Trophoblast cell (in vitro differentiated cells and primary cell): ENCODE measurements at regions not wholly inside any gene's neighbourhood (a gene's known extent, or its start where the extent isn't known, plus 50 kb on each side); places are given as distances from the start of the nearest gene placed in this dataset.

ENCODE experiments used
- DNase-seq, 2 donors: peaks; one replicate each; pipeline ENCODE4 v3.0.0-alpha.2; 2016
- H2AFZ ChIP-seq: 2 replicates; pipeline ENCODE4 v1.6.1; 2013; ENCODE audit warnings: low read length, moderate library complexity, mild to moderate bottlenecking; ENCODE audit not compliant: insufficient read depth, poor library complexity
- H2AK5ac ChIP-seq: 2 replicates; pipeline ENCODE4 v1.6.1; 2013; ENCODE audit warnings: mild to moderate bottlenecking, low read length
- H2BK120ac ChIP-seq: 2 replicates; pipeline ENCODE4 v1.6.1; 2013; ENCODE audit warnings: low read length, mild to moderate bottlenecking, moderate library complexity; ENCODE audit not compliant: insufficient read depth, poor library complexity
- H2BK12ac ChIP-seq: 2 replicates; pipeline ENCODE4 v1.6.1; 2013; ENCODE audit warnings: mild to moderate bottlenecking, low read length, moderate library complexity
- H2BK5ac ChIP-seq: 2 replicates; pipeline ENCODE4 v1.6.1; 2013; ENCODE audit warnings: low read length, low read depth, moderate library complexity, mild to moderate bottlenecking; ENCODE audit not compliant: poor library complexity
- H3K14ac ChIP-seq: 2 replicates; pipeline ENCODE4 v1.6.1; 2013; ENCODE audit warnings: mild to moderate bottlenecking, low read length
- H3K18ac ChIP-seq: 2 replicates; pipeline ENCODE4 v1.6.1; 2013; ENCODE audit warnings: mild to moderate bottlenecking, low read length
- H3K23ac ChIP-seq: 2 replicates; pipeline ENCODE4 v1.6.1; 2013; ENCODE audit warnings: low read length
- H3K27ac ChIP-seq: 2 replicates; pipeline ENCODE4 v1.5.1; 2013; ENCODE audit warnings: low read depth, mild to moderate bottlenecking, inconsistent platforms, low read length, moderate library complexity
- H3K27me3 ChIP-seq: 2 replicates; pipeline ENCODE4 v1.6.1; 2013; ENCODE audit warnings: inconsistent platforms, mild to moderate bottlenecking, low read length, moderate library complexity; ENCODE audit not compliant: insufficient read depth
- H3K36me3 ChIP-seq, 2 experiments: 1 replicate in 1 of 2; 2 replicates in 1 of 2; pipeline ENCODE4 v1.6.1; 2013; ENCODE audit warnings: low read length in 2 of 2, mild to moderate bottlenecking in 2 of 2, moderate library complexity in 1 of 2; ENCODE audit not compliant: insufficient read depth in 2 of 2, control insufficient read depth in 1 of 2
- H3K4ac ChIP-seq: 2 replicates; pipeline ENCODE4 v1.6.1; 2013; ENCODE audit warnings: low read depth, mild to moderate bottlenecking, low read length, moderate library complexity
- H3K4me1 ChIP-seq, 2 experiments: 1 replicate in 1 of 2; 2 replicates in 1 of 2; pipeline ENCODE4 v1.6.1; 2013; ENCODE audit warnings: low read length in 2 of 2, mild to moderate bottlenecking in 2 of 2, moderate library complexity in 1 of 2; ENCODE audit not compliant: insufficient read depth in 2 of 2, control insufficient read depth in 1 of 2
- H3K4me2 ChIP-seq: 2 replicates; pipeline ENCODE4 v1.6.1; 2013; ENCODE audit warnings: inconsistent platforms, mild to moderate bottlenecking, low read length, moderate library complexity
- H3K4me3 ChIP-seq: 2 replicates; pipeline ENCODE4 v1.5.1; 2013; ENCODE audit warnings: mild to moderate bottlenecking, low read depth, low read length, inconsistent platforms
- H3K79me1 ChIP-seq: one replicate; pipeline ENCODE4 v1.6.1; 2013; ENCODE audit warnings: low read length
- H3K79me2 ChIP-seq: 2 replicates; pipeline ENCODE4 v1.6.1; 2013; ENCODE audit warnings: low read length, mild to moderate bottlenecking; ENCODE audit not compliant: control insufficient read depth, insufficient read depth, poor library complexity
- H3K9ac ChIP-seq: 2 replicates; pipeline ENCODE4 v1.6.1; 2013; ENCODE audit warnings: mild to moderate bottlenecking, low read length
- H3K9me3 ChIP-seq: 2 replicates; pipeline ENCODE4 v1.6.1; 2013; ENCODE audit warnings: low read depth, mild to moderate bottlenecking, control low read depth, inconsistent platforms, low read length; ENCODE audit not compliant: insufficient read depth
- H4K12ac ChIP-seq: 2 replicates; pipeline ENCODE4 v1.6.1; 2013; ENCODE audit warnings: low read depth, mild to moderate bottlenecking, low read length, moderate library complexity
- H4K8ac ChIP-seq: 2 replicates; pipeline ENCODE4 v1.6.1; 2013; ENCODE audit warnings: low read depth, mild to moderate bottlenecking, low read length, moderate library complexity
- H4K91ac ChIP-seq: one replicate; pipeline ENCODE4 v1.6.1; 2013; ENCODE audit warnings: low read depth, mild to moderate bottlenecking, low read length, moderate library complexity
- WGBS: extraction: QIAGEN DNeasy Blood & Tissue Kit; methylation state at CpG from one replicate; pipeline ENCODE4 v1.1.7; 2013; ENCODE audit warnings: missing lambda C conversion rate; ENCODE audit not compliant: insufficient read length, insufficient coverage; ENCODE audit errors: extremely low coverage; 5-methylcytosine and 5-hydroxymethylcytosine counted together

- H2BK5ac ChIP-seq, result no peak overlapping the region
- no peak overlapping the region for H3K4me2 ChIP-seq
- no peak overlapping the region for H2AFZ ChIP-seq
- no peak overlapping the region for H3K4ac ChIP-seq
- no peak overlapping the region for H3K18ac ChIP-seq
- H4K91ac ChIP-seq, result no peak overlapping the region
- no peaks in the 10 kb centered on the region for H3K79me2 ChIP-seq
- no peak overlapping the region for H2BK120ac ChIP-seq
- no peak overlapping the region for H3K14ac ChIP-seq
- no peak overlapping the region for H3K23ac ChIP-seq
- H3K79me1 ChIP-seq, result no peaks in the 10 kb centered on the region
- no peaks in the 10 kb centered on the region for H3K27me3 ChIP-seq
- no peak overlapping the region for H2BK12ac ChIP-seq
- H3K4me3 ChIP-seq, result no peak overlapping the region
- no peak overlapping the region for H3K9ac ChIP-seq
- no peak overlapping the region for H4K8ac ChIP-seq
- H4K12ac ChIP-seq, result no peak overlapping the region
- no peaks in the 10 kb centered on the region for H3K36me3 ChIP-seq
- DNase-seq, result no peak
- no peak overlapping the region for H2AK5ac ChIP-seq
- H3K9me3 ChIP-seq, result no peaks in the 10 kb centered on the region
- WGBS, result no CpG with 5 or more reads among the region's 4 CpGs
- no peaks in the 10 kb centered on the region for H3K4me1 ChIP-seq
- no peak overlapping the region for H3K27ac ChIP-seq
Observed at GRCh38 chr19:31099515-31100205, 249.6 kb downstream of the TSHZ3 start.

DNA sequence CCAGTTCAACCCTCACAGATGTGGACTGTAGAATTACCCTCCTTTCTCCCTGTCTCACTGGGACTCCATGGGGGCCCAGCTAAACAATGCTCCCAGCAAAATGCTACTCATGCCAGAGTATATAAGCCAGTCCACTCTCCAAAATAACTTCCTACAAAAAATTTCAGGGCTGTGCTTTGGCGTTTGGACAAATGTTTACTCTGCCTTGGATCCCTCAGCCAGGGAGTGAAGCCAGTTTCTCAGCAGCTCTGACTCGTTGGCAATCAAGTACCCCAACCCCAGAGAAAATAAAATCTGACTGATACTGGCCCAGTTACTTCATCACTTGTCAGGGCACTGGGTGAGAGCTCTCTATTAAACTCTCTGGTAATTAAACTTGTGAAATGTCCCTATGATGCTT lies 250.4 kb downstream of the TSHZ3 start:
- no peak overlapping the region for H3K4ac ChIP-seq
- no peak overlapping the region for H3K14ac ChIP-seq
- H2AFZ ChIP-seq, result no peak overlapping the region
- no peak overlapping the region for H2AK5ac ChIP-seq
- H3K4me2 ChIP-seq, result no peak overlapping the region
- H2BK12ac ChIP-seq, result no peak overlapping the region
- H3K36me3 ChIP-seq, result no peaks in the 10 kb centered on the region
- no peaks in the 10 kb centered on the region for H3K9me3 ChIP-seq
- no peak overlapping the region for H4K91ac ChIP-seq
- H3K79me2 ChIP-seq, result no peaks in the 10 kb centered on the region
- H3K79me1 ChIP-seq, result no peaks in the 10 kb centered on the region
- no CpG with 5 or more reads among the region's 2 CpGs for WGBS
- no peak overlapping the region for H2BK120ac ChIP-seq
- no peak overlapping the region for H2BK5ac ChIP-seq
- H3K4me1 ChIP-seq, result no peaks in the 10 kb centered on the region
- no peak overlapping the region for H4K8ac ChIP-seq
- H3K4me3 ChIP-seq, result no peak overlapping the region
- H3K27ac ChIP-seq, result no peak overlapping the region
- no peak for DNase-seq
- H3K27me3 ChIP-seq, result no peaks in the 10 kb centered on the region
- H4K12ac ChIP-seq, result no peak overlapping the region
- no peak overlapping the region for H3K23ac ChIP-seq
- H3K18ac ChIP-seq, result no peak overlapping the region
- H3K9ac ChIP-seq, result no peak overlapping the region

GRCh38 chr19:31096935-31097545 lies 252.2 kb downstream of the TSHZ3 start:
- no peak overlapping the region for H4K91ac ChIP-seq
- WGBS, result no CpG with 5 or more reads among the region's 11 CpGs

DNA sequence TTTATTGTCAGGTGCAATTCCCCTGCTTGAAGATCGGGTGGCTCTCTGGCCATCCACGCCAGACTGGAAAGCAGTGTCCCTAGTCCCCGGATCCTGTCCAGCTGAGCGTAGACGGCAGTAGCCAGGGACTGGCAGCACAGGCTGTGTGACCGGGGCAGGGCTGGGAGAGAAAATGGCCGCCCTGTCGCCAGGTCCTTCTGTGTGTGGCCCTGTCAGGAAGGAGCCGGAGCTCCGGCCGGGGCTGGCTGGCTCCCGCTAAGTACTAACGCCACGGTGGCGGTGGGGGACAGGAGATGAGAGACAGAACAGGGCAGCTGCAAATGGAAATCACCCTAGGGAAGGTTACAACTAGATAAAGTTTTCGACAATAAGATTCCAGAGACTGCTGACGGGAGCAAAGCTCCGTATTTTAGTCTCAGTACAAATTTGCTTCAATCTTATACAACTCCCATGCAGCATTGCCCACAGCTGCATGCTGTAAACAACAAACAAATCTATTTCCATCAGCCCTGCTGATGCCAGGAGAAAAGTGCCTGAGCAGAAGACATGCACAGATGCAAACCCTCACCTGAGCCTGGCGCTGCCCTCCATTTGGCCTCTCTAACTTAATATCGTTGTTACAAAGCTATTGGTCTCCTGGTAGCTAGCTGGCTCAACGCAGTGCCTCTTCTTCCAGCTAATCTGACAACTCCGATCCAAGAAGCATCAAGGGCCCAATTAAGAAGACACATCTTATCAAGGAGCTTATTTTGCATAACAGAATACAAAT lies 253.0 kb downstream of the TSHZ3 start:
- no peak overlapping the region for H4K8ac ChIP-seq
- H2AK5ac ChIP-seq, result no peak overlapping the region
- H3K4me3 ChIP-seq, result no peak overlapping the region
- no CpG with 5 or more reads among the region's 22 CpGs for WGBS
- no peak overlapping the region for H3K4ac ChIP-seq
- H3K4me1 ChIP-seq, result no peaks in the 10 kb centered on the region
- H3K79me1 ChIP-seq, result no peaks in the 10 kb centered on the region
- H3K36me3 ChIP-seq, result no peaks in the 10 kb centered on the region
- H3K9ac ChIP-seq, result no peak overlapping the region
- H2BK120ac ChIP-seq, result no peak overlapping the region
- H4K12ac ChIP-seq, result no peak overlapping the region
- no peak overlapping the region for H2BK12ac ChIP-seq
- no peak overlapping the region for H3K23ac ChIP-seq
- no peaks in the 10 kb centered on the region for H3K9me3 ChIP-seq
- H3K18ac ChIP-seq, result no peak overlapping the region
- H3K14ac ChIP-seq, result no peak overlapping the region
- no peak overlapping the region for H3K27ac ChIP-seq
- H3K4me2 ChIP-seq, result no peak overlapping the region
- no peak overlapping the region for H2BK5ac ChIP-seq
- no peak overlapping the region for H4K91ac ChIP-seq
- no peak overlapping the region for H2AFZ ChIP-seq
- DNase-seq, result no peak
- H3K27me3 ChIP-seq, result no peaks in the 10 kb centered on the region
- no peaks in the 10 kb centered on the region for H3K79me2 ChIP-seq

More at GRCh38 chr19:31096935-31097545, 252.2 kb downstream of the TSHZ3 start:
- Histone ChIP-seq H3K9me3 (no peaks in the 10 kb centered on the region), H4K12ac (no peak overlapping the region), H3K79me1 (no peaks in the 10 kb centered on the region), H3K23ac (no peak overlapping the region), H3K4ac (no peak overlapping the region), H2BK120ac (no peak overlapping the region), H3K14ac (no peak overlapping the region), H3K79me2 (no peaks in the 10 kb centered on the region), H3K9ac (no peak overlapping the region), H4K8ac (no peak overlapping the region), H3K4me2 (no peak overlapping the region), H2BK12ac (no peak overlapping the region), H3K36me3 (no peaks in the 10 kb centered on the region), H3K4me1 (no peaks in the 10 kb centered on the region), H3K27me3 (no peaks in the 10 kb centered on the region), H2AFZ (no peak overlapping the region), H2BK5ac (no peak overlapping the region), H2AK5ac (no peak overlapping the region), H3K18ac (no peak overlapping the region), H3K4me3 (no peak overlapping the region), H3K27ac (no peak overlapping the region)
- no peak for DNase-seq
